ENCODE measurements at regions not wholly inside any gene's neighbourhood (a gene's known extent, or its start where the extent isn't known, plus 50 kb on each side); places are given as distances from the start of the nearest gene placed in this dataset.
A peak's percentile ranks its signal among the peaks of the same experiment; 100 is the strongest.
"Not testable (repeated sequence)": the region's sequence is repeated elsewhere in the genome, so short reads cannot be mapped to it uniquely, and the experiment has no call there.

GRCh38 chr5:39668980-39669379, 244.2 kb upstream of the DAB2 start:
- Histone ChIP-seq H3K4me3 (no peak overlapping the region), H3K27ac (no peak overlapping the region)

DNA sequence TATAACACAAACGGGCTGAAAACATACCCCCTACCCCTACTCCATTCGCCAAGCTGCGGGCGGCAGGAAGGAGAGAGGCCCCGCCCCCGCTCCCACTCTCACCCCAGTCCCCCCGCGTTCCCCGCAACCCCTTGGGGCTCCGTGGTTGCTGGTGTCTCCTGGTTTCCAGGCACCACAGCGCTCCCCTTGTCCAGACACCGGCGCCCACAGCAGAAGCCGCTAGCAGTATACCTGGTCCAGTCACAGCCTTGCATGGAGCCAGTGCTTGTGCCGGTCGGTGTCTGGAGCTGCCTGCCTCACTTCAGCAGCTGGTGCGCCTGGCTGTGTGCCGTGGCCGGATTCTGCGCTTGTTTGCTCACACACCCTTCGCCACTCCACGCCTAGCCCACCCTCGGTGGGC, 240.5 kb upstream of the DAB2 start:
- Histone ChIP-seq H3K27ac (no peak overlapping the region), H3K4me3 (no peak overlapping the region)

DNA sequence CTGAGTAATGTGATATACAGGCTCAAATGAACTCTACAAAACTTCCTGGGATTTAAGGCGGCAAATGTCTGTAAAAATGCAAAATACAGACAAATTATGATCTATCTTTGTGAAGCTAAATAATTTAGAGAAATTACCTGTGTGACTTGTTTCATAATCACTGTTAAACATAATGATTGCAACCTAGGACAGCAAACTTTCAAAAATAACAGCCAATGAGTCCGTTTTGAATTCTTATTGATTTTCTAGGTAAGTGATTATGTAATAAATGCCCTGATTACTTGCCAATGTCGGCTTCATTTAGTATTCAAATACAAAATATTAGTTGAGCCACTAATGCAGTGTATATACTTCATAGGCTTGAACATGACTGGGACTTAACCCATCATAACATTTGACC, 238.2 kb upstream of the DAB2 start:
- no peak overlapping the region for H3K27ac ChIP-seq
- no peak overlapping the region for H3K4me3 ChIP-seq

- Histone ChIP-seq H3K27ac (peak overlapping the region in 4 of 21 experiments; percentile 1 to 26 (median 10)), H3K4me3 (no peak overlapping the region)
Measured at GRCh38 chr5:39661026-39661779, 236.4 kb upstream of the DAB2 start.

GRCh38 chr5:39660020-39660419, 235.2 kb upstream of the DAB2 start:
- no peak overlapping the region for H3K27ac ChIP-seq
- H3K4me3 ChIP-seq, result no peak overlapping the region

GRCh38 chr5:39658866-39659265, 234.1 kb upstream of the DAB2 start:
- no peak overlapping the region for H3K4me3 ChIP-seq
- H3K27ac ChIP-seq, result no peak overlapping the region

- Histone ChIP-seq H3K27ac (no peak overlapping the region), H3K4me3 (no peak overlapping the region)
Measured at GRCh38 chr5:39657943-39658342, 233.2 kb upstream of the DAB2 start.

DNA sequence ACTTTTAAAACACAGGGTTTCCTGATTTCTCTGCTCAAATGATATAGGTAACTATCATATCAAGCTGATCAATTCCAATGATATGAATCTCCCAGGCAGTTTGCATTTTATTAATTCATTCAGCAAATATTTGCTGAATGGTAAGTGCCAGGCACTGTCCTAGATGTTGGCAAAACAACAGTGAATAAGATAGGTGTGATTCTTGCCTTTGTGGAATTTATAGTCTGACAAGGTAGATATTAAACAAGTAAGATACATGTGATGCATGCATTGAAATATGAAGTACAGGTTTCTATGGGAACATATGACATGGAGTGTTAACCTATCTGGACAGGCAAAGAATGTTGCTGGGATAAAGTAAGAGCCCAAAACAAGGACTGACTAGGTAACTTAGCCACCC, 231.8 kb upstream of the DAB2 start:
- Histone ChIP-seq H3K27ac (no peak overlapping the region), H3K4me3 (no peak overlapping the region)

GRCh38 chr5:39654715-39655114, 229.9 kb upstream of the DAB2 start:
- no peak overlapping the region for H3K4me3 ChIP-seq

GRCh38 chr5:39652481-39652880, 227.7 kb upstream of the DAB2 start:
- not testable (repeated sequence) for H3K4me3 ChIP-seq, H3K27ac ChIP-seq

More at GRCh38 chr5:39654715-39655114, 229.9 kb upstream of the DAB2 start:
- no peak overlapping the region for H3K27ac ChIP-seq

DNA sequence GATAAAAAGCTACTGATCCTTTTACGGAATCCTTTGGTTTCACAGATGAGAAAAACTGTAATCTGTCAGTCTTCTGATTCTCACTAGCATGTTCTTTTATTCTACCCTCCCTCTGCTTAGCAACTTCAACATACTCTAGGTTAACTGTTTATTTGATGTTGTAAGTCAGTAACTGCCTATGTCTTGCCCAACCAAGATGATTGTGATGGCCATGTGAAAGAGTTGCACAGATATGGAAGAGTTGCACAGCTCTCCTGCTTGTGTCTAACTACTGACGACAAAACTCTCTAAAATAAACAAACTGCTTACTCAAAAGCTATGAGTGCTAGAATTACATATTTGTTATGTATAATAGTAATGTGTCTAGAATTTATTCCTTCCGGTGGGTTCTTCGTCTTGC, 227.3 kb upstream of the DAB2 start:
- Histone ChIP-seq H3K4me3 (no peak overlapping the region), H3K27ac (no peak overlapping the region)

GRCh38 chr5:39650008-39650762, 225.4 kb upstream of the DAB2 start:
- Histone ChIP-seq H3K27ac (no peak overlapping the region), H3K4me3 (no peak overlapping the region)

- H3K4me3 ChIP-seq, result no peak overlapping the region
Measured at GRCh38 chr5:39648848-39649227, 224.1 kb upstream of the DAB2 start.

GRCh38 chr5:39648085-39648847, 223.5 kb upstream of the DAB2 start:
- no peak overlapping the region for H3K27ac ChIP-seq
- H3K4me3 ChIP-seq, result no peak overlapping the region

More at GRCh38 chr5:39648848-39649227, 224.1 kb upstream of the DAB2 start:
- no peak overlapping the region for H3K27ac ChIP-seq

- Histone ChIP-seq H3K4me3 (no peak overlapping the region), H3K27ac (no peak overlapping the region)
Measured at GRCh38 chr5:39640552-39640951, 215.8 kb upstream of the DAB2 start.

- H3K4me3 ChIP-seq, result no peak overlapping the region
- no peak overlapping the region for H3K27ac ChIP-seq
Measured at GRCh38 chr5:39639618-39640089, 214.9 kb upstream of the DAB2 start.

DNA sequence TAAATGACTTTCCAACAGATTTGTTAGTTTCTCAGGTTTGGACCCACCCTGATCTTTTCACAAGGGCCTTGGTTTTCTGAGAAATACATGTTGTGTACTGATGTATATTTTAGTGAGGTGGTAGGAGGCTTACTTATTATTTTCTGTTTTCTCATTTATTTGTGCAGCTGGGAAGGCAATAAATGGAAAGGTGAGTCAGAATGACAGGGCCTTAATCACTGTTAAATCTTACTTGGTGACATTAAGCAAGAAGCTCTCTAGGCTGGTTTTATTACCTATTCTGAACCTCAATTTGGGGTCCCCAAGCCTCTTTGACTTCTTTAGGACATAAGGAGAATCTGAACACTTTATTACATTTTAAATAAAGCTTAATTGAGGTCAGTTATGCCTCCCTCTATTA, 214.0 kb upstream of the DAB2 start:
- no peak overlapping the region for H3K27ac ChIP-seq

GRCh38 chr5:39633057-39633456, 208.3 kb upstream of the DAB2 start:
- Histone ChIP-seq H3K4me3 (no peak overlapping the region), H3K27ac (no peak overlapping the region)

More for the DNA sequence above, 214.0 kb upstream of the DAB2 start:
- H3K4me3 ChIP-seq, result no peak overlapping the region

GRCh38 chr5:39631958-39632357, 207.2 kb upstream of the DAB2 start:
- no peak overlapping the region for H3K4me3 ChIP-seq
- no peak overlapping the region for H3K27ac ChIP-seq

DNA sequence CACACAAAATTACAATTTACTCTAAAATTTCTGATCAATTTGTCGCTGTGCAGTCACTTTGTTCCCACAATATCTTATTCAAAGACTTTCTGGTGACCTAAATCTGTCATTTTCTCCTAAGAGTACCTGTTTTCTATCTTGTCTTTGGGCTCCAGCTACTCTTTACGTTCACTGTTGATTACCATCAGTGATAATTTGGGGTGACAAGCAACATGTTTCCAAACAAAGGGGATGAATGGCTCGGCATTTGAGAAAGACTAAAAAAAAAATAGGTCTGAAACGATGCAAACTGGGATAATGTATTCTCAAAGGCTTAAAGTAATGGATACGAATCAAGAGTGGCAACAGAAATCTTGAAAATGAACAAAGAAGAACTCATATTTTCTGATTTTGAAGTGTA, 205.2 kb upstream of the DAB2 start:
- Histone ChIP-seq H3K27ac (no peak overlapping the region), H3K4me3 (no peak overlapping the region)
